A549 (cell line): ENCODE measurements at regions not wholly inside any gene's neighbourhood (a gene's known extent, or its start where the extent isn't known, plus 50 kb on each side); places are given as distances from the start of the nearest gene placed in this dataset.

Source experiments
- ATAC-seq, 2 experiments: fragments of 200-7000 bp in 1 of 2; fragments of >200 bp in 1 of 2; cut with Nextera tagmentation in 1 of 2; cut with Tn5 transposase in 1 of 2; 3 replicates each; pipeline versions ENCODE4 v1.8.0 to v1.9.1; 2018 to 2020; ENCODE audit warnings: mild to moderate bottlenecking in 1 of 2, moderate library complexity in 1 of 2
- CTCF ChIA-PET: fragments of 300-600 bp; sonication (Branson Sonifier 250); formaldehyde crosslinking; extraction: SDS; loops from one replicate; lab custom pipeline; 2021; ENCODE audit warnings: antibody characterized with exemption, inconsistent platforms; lab: Yijun Ruan, JAX
- POLR2A ChIA-PET: fragments of 350-600 bp; formaldehyde crosslinking; extraction: SDS; loops from one replicate; lab custom pipeline; 2021; ENCODE audit warnings: antibody characterized with exemption, inconsistent platforms; lab: Yijun Ruan, JAX
- DNase-seq, 2 experiments: peaks; one replicate each; pipeline versions ENCODE4 v3.0.0 to v3.0.0-alpha.2; 2011 to 2016; ENCODE audit warnings: low read depth in 1 of 2, low spot score in 1 of 2
- FAIRE-seq: peaks from 2 replicates; lab custom pipeline; 2011; peaks lifted over from hg19 to GRCh38; lab: Jason Lieb, UNC
- H3K27ac ChIP-seq, 2 experiments: fragments of >200 bp; sonication (Bioruptor Twin); formaldehyde crosslinking; 3 replicates each; pipeline ENCODE4 v1.5.1; 2016 to 2017
- H3K4me1 ChIP-seq: fragments of >200 bp; sonication (Bioruptor Twin); formaldehyde crosslinking; 3 replicates; pipeline ENCODE4 v1.6.1; 2016
- H3K4me2 ChIP-seq: fragments of >200 bp; sonication (Bioruptor Twin); formaldehyde crosslinking; 3 replicates; pipeline ENCODE4 v1.6.1; 2016
- H3K4me3 ChIP-seq: fragments of >200 bp; sonication (Bioruptor Twin); formaldehyde crosslinking; 3 replicates; pipeline ENCODE4 v1.5.1; 2016
- H3K9me3 ChIP-seq: fragments of >200 bp; sonication (Bioruptor Twin); formaldehyde crosslinking; 3 replicates; pipeline ENCODE4 v1.6.1; 2016
- ATOH8 ChIP-seq: fragments of 250-450 bp; sonication (Bioruptor Pico); IDR thresholded peaks from 2 replicates; pipeline ENCODE4 v1.5.0; 2020; ENCODE audit warnings: low read depth, mild to moderate bottlenecking, moderate library complexity
- BCL3 ChIP-seq: fragments of >200 bp; sonication (Bioruptor Twin); formaldehyde crosslinking; IDR thresholded peaks from 3 replicates; pipeline ENCODE4 v1.6.1; 2016
- BHLHE40 ChIP-seq: IDR thresholded peaks from 2 replicates; pipeline ENCODE4 v1.6.1; 2012; ENCODE audit warnings: low read depth, low read length, inconsistent platforms
- CHD2 ChIP-seq: fragments of 150-350 bp; IDR thresholded peaks from 2 replicates; pipeline ENCODE4 v1.6.1; 2014; ENCODE audit warnings: low read length; ENCODE audit not compliant: partially characterized antibody
- CTCF ChIP-seq: fragments of >200 bp; sonication (Bioruptor Twin); formaldehyde crosslinking; IDR thresholded peaks from 3 replicates; pipeline ENCODE4 v1.5.1; 2016
- ELK1 ChIP-seq: fragments of 150-350 bp; IDR thresholded peaks from 2 replicates; pipeline ENCODE4 v1.6.1; 2014; ENCODE audit warnings: low read depth, mild to moderate bottlenecking, low read length
- ESRRA ChIP-seq: fragments of 150-350 bp; IDR thresholded peaks from 2 replicates; pipeline ENCODE4 v1.6.1; 2014; ENCODE audit warnings: mild to moderate bottlenecking, low read length, borderline replicate concordance
- FOXS1 ChIP-seq: fragments of 250-450 bp; sonication (Bioruptor Pico); IDR thresholded peaks from 2 replicates; pipeline ENCODE4 v1.5.0; 2020; ENCODE audit warnings: mild to moderate bottlenecking, moderate library complexity
- HDAC2 ChIP-seq: fragments of 200-600 bp; sonication (generic); IDR thresholded peaks from 2 replicates; pipeline ENCODE4 v1.6.1; 2016
- HEYL ChIP-seq: fragments of 250-450 bp; sonication (Bioruptor Pico); IDR thresholded peaks from 2 replicates; pipeline ENCODE4 v1.8.0; 2021; ENCODE audit warnings: mild to moderate bottlenecking, moderate library complexity
- HOXB5 ChIP-seq: fragments of 250-450 bp; sonication (Bioruptor Pico); IDR thresholded peaks from 2 replicates; pipeline ENCODE4 v1.5.0; 2020; ENCODE audit warnings: mild to moderate bottlenecking, moderate library complexity
- JUNB ChIP-seq: fragments of >200 bp; sonication (Bioruptor Twin); formaldehyde crosslinking; IDR thresholded peaks from 2 replicates; pipeline ENCODE4 v1.6.1; 2016
- KDM1A ChIP-seq: fragments of 200-600 bp; sonication (generic); IDR thresholded peaks from 2 replicates; pipeline ENCODE4 v1.6.1; 2016; ENCODE audit warnings: low read depth, mild to moderate bottlenecking
- NR3C1 ChIP-seq: fragments of >200 bp; sonication (Bioruptor Twin); formaldehyde crosslinking; IDR thresholded peaks from 3 replicates; pipeline ENCODE4 v1.6.1; 2017
- PBX3 ChIP-seq: IDR thresholded peaks from 2 replicates; pipeline ENCODE4 v1.6.1; 2012
- RAD21 ChIP-seq, 2 experiments: fragments of >200 bp in 1 of 2; sonication (Bioruptor Twin) in 1 of 2; formaldehyde crosslinking in 1 of 2; IDR thresholded peaks in 1 of 2; conservative IDR thresholded peaks in 1 of 2; 2 replicates in 1 of 2; 3 replicates in 1 of 2; pipeline ENCODE4 v1.6.1; 2012 to 2018; ENCODE audit warnings: inconsistent platforms in 1 of 2
- RCOR1 ChIP-seq: fragments of 150-350 bp; IDR thresholded peaks from 2 replicates; pipeline ENCODE4 v1.6.1; 2014; ENCODE audit warnings: antibody characterized with exemption, low read length, low read depth
- WGBS: methylation state at CpG from one replicate; pipeline ENCODE4 v1.1.6; 2017; ENCODE audit errors: missing lambda C conversion rate; 5-methylcytosine and 5-hydroxymethylcytosine counted together

- ChIA-PET POLR2A (no interaction called here), CTCF (no interaction called here)
- no peak overlapping the region for H3K4me3 ChIP-seq
- H3K4me1 ChIP-seq = no peaks in the 10 kb centered on the region
- no peaks in the 10 kb centered on the region for H3K9me3 ChIP-seq
- DNase-seq = no peak
- FAIRE-seq = no peak
- ATAC-seq = no peak
- no peak overlapping the region for H3K27ac ChIP-seq
- WGBS = 57% methylated on average over 5 of the region's 5 CpGs
- TF ChIP-seq ESRRA (no peak), PBX3 (no peak), HEYL (CRISPR knock-in tag) (no peak), CTCF (no peak), HOXB5 (CRISPR knock-in tag) (no peak), CHD2 (no peak), FOXS1 (CRISPR knock-in tag) (no peak), ATOH8 (CRISPR knock-in tag) (no peak), HDAC2 (no peak), KDM1A (no peak), NR3C1 (no peak), RAD21 (conservative IDR thresholded peaks at IDR 0.05 in 1 of 2, IDR thresholded peaks at IDR 0.05 in 1 of 2) (no peak)
- H3K4me2 ChIP-seq = no peak overlapping the region
Measured at GRCh38 chr6:111952274-111952673, 79.0 kb upstream of the FYN start.

GRCh38 chr6:111952821-111953540 lies 79.7 kb upstream of the FYN start:
- no peak for TF ChIP-seq RCOR1
- TF ChIP-seq BCL3 = no peak
- no peak for TF ChIP-seq ATOH8 (CRISPR knock-in tag)
- no peak for TF ChIP-seq JUNB
- TF ChIP-seq ELK1 = no peak
- no peak for TF ChIP-seq BHLHE40
- TF ChIP-seq HEYL (CRISPR knock-in tag) = no peak
- POLR2A ChIA-PET = no interaction called here
- 38% methylated on average over 4 of the region's 4 CpGs for WGBS
- CTCF ChIA-PET = no interaction called here
- DNase-seq = peak; percentile 1 to 8
- H3K4me3 ChIP-seq = no peak overlapping the region
- H3K4me2 ChIP-seq = no peak overlapping the region
- no peak overlapping the region for H3K27ac ChIP-seq
- peak; percentile 70 to 83 for ATAC-seq
- no peak for FAIRE-seq
- no peaks in the 10 kb centered on the region for H3K4me1 ChIP-seq
- H3K9me3 ChIP-seq = no peaks in the 10 kb centered on the region
